ENCODE measurements at regions not wholly inside any gene's neighbourhood (a gene's known extent, or its start where the extent isn't known, plus 50 kb on each side); places are given as distances from the start of the nearest gene placed in this dataset.

GRCh38 chr15:69575387-69575786 is 122.8 kb downstream of the RPLP1 start:
- TF ChIP-seq, protein P1, sequence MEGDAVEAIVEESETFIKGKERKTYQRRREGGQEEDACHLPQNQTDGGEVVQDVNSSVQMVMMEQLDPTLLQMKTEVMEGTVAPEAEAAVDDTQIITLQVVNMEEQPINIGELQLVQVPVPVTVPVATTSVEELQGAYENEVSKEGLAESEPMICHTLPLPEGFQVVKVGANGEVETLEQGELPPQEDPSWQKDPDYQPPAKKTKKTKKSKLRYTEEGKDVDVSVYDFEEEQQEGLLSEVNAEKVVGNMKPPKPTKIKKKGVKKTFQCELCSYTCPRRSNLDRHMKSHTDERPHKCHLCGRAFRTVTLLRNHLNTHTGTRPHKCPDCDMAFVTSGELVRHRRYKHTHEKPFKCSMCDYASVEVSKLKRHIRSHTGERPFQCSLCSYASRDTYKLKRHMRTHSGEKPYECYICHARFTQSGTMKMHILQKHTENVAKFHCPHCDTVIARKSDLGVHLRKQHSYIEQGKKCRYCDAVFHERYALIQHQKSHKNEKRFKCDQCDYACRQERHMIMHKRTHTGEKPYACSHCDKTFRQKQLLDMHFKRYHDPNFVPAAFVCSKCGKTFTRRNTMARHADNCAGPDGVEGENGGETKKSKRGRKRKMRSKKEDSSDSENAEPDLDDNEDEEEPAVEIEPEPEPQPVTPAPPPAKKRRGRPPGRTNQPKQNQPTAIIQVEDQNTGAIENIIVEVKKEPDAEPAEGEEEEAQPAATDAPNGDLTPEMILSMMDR (IDR thresholded peaks at IDR 0.05) = no peak
- no peak for TF ChIP-seq ZFX (IDR thresholded peaks at IDR 0.05; ENCODE audit: borderline replicate concordance)

All from 22Rv1 (cell line).